Esophagus muscularis mucosa (tissue), 4 donors: ENCODE measurements at regions not wholly inside any gene's neighbourhood (a gene's known extent, or its start where the extent isn't known, plus 50 kb on each side); places are given as distances from the start of the nearest gene placed in this dataset.

Experiments used
- EP300 ChIP-seq: sonication (generic); formaldehyde crosslinking; IDR thresholded peaks from one replicate; pipeline ENCODE4 v1.6.1; 2017; ENCODE audit warnings: antibody characterized with exemption
- POLR2AphosphoS5 ChIP-seq, 2 donors: sonication (generic); formaldehyde crosslinking; IDR thresholded peaks; one replicate each; pipeline ENCODE4 v1.6.1; 2017; ENCODE audit warnings: antibody characterized with exemption in 2 of 2
- TF ChIP-seq, protein P1 (sequence below), 3 experiments: fragments of 200-600 bp in 2 of 3; fragments of 450-650 bp in 1 of 3; sonication (generic) in 2 of 3; IDR thresholded peaks; one replicate each; pipeline ENCODE4 v1.5.1; 2017 to 2019; ENCODE audit warnings: antibody characterized with exemption in 3 of 3, mild to moderate bottlenecking in 2 of 3, moderate library complexity in 1 of 3

DNA sequence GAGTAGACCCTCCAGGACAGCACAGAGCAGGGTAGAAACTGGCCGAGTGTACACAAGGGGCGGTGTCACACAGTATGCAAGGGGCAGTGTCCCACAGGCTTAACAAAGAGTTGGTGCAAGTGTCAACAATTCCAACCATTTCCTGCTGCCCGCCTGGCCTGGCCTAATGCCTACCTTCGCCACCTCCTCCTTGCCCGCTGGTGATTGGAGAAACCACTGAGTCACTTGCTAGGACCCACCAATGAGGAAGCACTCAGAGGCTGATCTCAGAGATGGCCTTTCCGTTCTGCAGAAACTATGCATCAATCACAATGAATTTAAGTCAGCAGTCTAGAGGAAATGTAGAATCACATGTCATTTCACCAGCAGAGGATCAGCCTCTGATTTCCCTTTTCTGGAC is 263.3 kb upstream of the PKDCC start:
- TF ChIP-seq, protein P1, sequence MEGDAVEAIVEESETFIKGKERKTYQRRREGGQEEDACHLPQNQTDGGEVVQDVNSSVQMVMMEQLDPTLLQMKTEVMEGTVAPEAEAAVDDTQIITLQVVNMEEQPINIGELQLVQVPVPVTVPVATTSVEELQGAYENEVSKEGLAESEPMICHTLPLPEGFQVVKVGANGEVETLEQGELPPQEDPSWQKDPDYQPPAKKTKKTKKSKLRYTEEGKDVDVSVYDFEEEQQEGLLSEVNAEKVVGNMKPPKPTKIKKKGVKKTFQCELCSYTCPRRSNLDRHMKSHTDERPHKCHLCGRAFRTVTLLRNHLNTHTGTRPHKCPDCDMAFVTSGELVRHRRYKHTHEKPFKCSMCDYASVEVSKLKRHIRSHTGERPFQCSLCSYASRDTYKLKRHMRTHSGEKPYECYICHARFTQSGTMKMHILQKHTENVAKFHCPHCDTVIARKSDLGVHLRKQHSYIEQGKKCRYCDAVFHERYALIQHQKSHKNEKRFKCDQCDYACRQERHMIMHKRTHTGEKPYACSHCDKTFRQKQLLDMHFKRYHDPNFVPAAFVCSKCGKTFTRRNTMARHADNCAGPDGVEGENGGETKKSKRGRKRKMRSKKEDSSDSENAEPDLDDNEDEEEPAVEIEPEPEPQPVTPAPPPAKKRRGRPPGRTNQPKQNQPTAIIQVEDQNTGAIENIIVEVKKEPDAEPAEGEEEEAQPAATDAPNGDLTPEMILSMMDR (IDR thresholded peaks at IDR 0.05) = no peak
- TF ChIP-seq EP300 (no peak), POLR2AphosphoS5 (IDR thresholded peaks at IDR 0.05) (no peak)
